Spinal cord (tissue), 9 donors: ENCODE measurements at regions not wholly inside any gene's neighbourhood (a gene's known extent, or its start where the extent isn't known, plus 50 kb on each side); places are given as distances from the start of the nearest gene placed in this dataset.

Source experiments
- DNase-seq, 6 donors: peaks; one replicate each; pipeline versions ENCODE4 v3.0.0 to v3.0.0-alpha.2; 2013 to 2015; ENCODE audit warnings: low spot score in 6 of 6, low read depth in 4 of 6
- H3K27ac ChIP-seq: one replicate; pipeline ENCODE4 v1.5.1; 2013; ENCODE audit warnings: low read depth, low read length, control low read depth
- H3K27me3 ChIP-seq: one replicate; pipeline ENCODE4 v1.6.1; 2013; ENCODE audit warnings: low read length; ENCODE audit not compliant: control insufficient read depth, insufficient read depth
- H3K36me3 ChIP-seq: one replicate; pipeline ENCODE4 v1.6.1; 2013; ENCODE audit warnings: low read length; ENCODE audit not compliant: control insufficient read depth, insufficient read depth
- H3K4me1 ChIP-seq: one replicate; pipeline ENCODE4 v1.6.1; 2013; ENCODE audit warnings: low read length; ENCODE audit not compliant: control insufficient read depth, insufficient read depth
- H3K4me3 ChIP-seq: one replicate; pipeline ENCODE4 v1.5.1; 2013; ENCODE audit warnings: low read depth, low read length, control low read depth
- H3K9me3 ChIP-seq: one replicate; pipeline ENCODE4 v1.6.1; 2013; ENCODE audit warnings: low read length; ENCODE audit not compliant: control insufficient read depth, insufficient read depth
- WGBS: methylation state at CpG from one replicate; pipeline ENCODE4 v1.1.5; 2013; ENCODE audit warnings: missing lambda C conversion rate; ENCODE audit not compliant: insufficient coverage; 5-methylcytosine and 5-hydroxymethylcytosine counted together
- donor health status: healthy.

- H3K36me3 ChIP-seq: no peaks in the 10 kb centered on the region
- peaks cover 2% of the 10 kb centered on the region for H3K9me3 ChIP-seq
- DNase-seq: peak in 3 of 6 donors; percentile 15 to 74 (median 52)
These were observed 173.0 kb upstream of the NEBL start for GRCh38 chr10:21069929-21070700.

GRCh38 chr10:21069278-21069677 is 172.2 kb upstream of the NEBL start:
- H3K36me3 ChIP-seq: no peaks in the 10 kb centered on the region
- WGBS: 85% methylated on average over 4 of the region's 5 CpGs
- peaks cover 2% of the 10 kb centered on the region for H3K9me3 ChIP-seq
- H3K27me3 ChIP-seq: no peaks in the 10 kb centered on the region
- no peak overlapping the region for H3K27ac ChIP-seq
- no peak overlapping the region for H3K4me3 ChIP-seq
- no peaks in the 10 kb centered on the region for H3K4me1 ChIP-seq
- DNase-seq: peak in 2 of 6 donors; percentile 17 to 43

More at GRCh38 chr10:21069929-21070700, 173.0 kb upstream of the NEBL start:
- no peak overlapping the region for H3K27ac ChIP-seq
- no peaks in the 10 kb centered on the region for H3K4me1 ChIP-seq
- H3K4me3 ChIP-seq: no peak overlapping the region
- H3K27me3 ChIP-seq: no peaks in the 10 kb centered on the region
- 21% methylated on average over 6 of the region's 10 CpGs for WGBS

- no peaks in the 10 kb centered on the region for H3K4me1 ChIP-seq
- H3K27me3 ChIP-seq: no peaks in the 10 kb centered on the region
- no peak for DNase-seq
- H3K9me3 ChIP-seq: peaks cover 2% of the 10 kb centered on the region
- no peak overlapping the region for H3K27ac ChIP-seq
- H3K36me3 ChIP-seq: no peaks in the 10 kb centered on the region
- no peak overlapping the region for H3K4me3 ChIP-seq
- WGBS: 67% methylated on average over 1 of the region's 3 CpGs
These were observed 171.0 kb upstream of the NEBL start for GRCh38 chr10:21068026-21068656.

GRCh38 chr10:21065621-21066248 is 168.6 kb upstream of the NEBL start:
- no peak overlapping the region for H3K27ac ChIP-seq
- no peak for DNase-seq
- no peaks in the 10 kb centered on the region for H3K4me1 ChIP-seq
- no peaks in the 10 kb centered on the region for H3K36me3 ChIP-seq
- H3K9me3 ChIP-seq: no peaks in the 10 kb centered on the region
- no peak overlapping the region for H3K4me3 ChIP-seq
- 100% methylated on average over 1 of the region's 2 CpGs for WGBS
- no peaks in the 10 kb centered on the region for H3K27me3 ChIP-seq

GRCh38 chr10:21061982-21062381 is 164.9 kb upstream of the NEBL start:
- no peaks in the 10 kb centered on the region for H3K4me1 ChIP-seq
- 93% methylated on average over 3 of the region's 4 CpGs for WGBS
- DNase-seq: no peak
- H3K27ac ChIP-seq: no peak overlapping the region
- no peaks in the 10 kb centered on the region for H3K9me3 ChIP-seq
- no peak overlapping the region for H3K4me3 ChIP-seq
- H3K27me3 ChIP-seq: no peaks in the 10 kb centered on the region
- no peaks in the 10 kb centered on the region for H3K36me3 ChIP-seq

- Histone ChIP-seq H3K36me3 (no peaks in the 10 kb centered on the region), H3K4me1 (no peaks in the 10 kb centered on the region), H3K9me3 (peaks cover 2% of the 10 kb centered on the region), H3K27me3 (no peaks in the 10 kb centered on the region), H3K4me3 (no peak overlapping the region), H3K27ac (no peak overlapping the region)
- no peak for DNase-seq
- no CpG with 5 or more reads among the region's 2 CpGs for WGBS
These were observed 164.1 kb upstream of the NEBL start for GRCh38 chr10:21061184-21061583.

- peaks cover 2% of the 10 kb centered on the region for H3K9me3 ChIP-seq
- H3K27me3 ChIP-seq: no peaks in the 10 kb centered on the region
- H3K27ac ChIP-seq: no peak overlapping the region
- no peaks in the 10 kb centered on the region for H3K36me3 ChIP-seq
- H3K4me3 ChIP-seq: no peak overlapping the region
- 88% methylated on average over 2 of the region's 4 CpGs for WGBS
- DNase-seq: no peak
- H3K4me1 ChIP-seq: no peaks in the 10 kb centered on the region
These were observed 163.5 kb upstream of the NEBL start for GRCh38 chr10:21060626-21061025.

GRCh38 chr10:21057989-21058388 is 160.9 kb upstream of the NEBL start:
- Histone ChIP-seq H3K27ac (no peak overlapping the region), H3K27me3 (no peaks in the 10 kb centered on the region), H3K4me3 (no peak overlapping the region), H3K36me3 (no peaks in the 10 kb centered on the region), H3K4me1 (no peaks in the 10 kb centered on the region), H3K9me3 (peaks cover 2% of the 10 kb centered on the region)
- no peak for DNase-seq

- Histone ChIP-seq H3K4me3 (no peak overlapping the region), H3K36me3 (no peaks in the 10 kb centered on the region), H3K27ac (no peak overlapping the region), H3K27me3 (no peaks in the 10 kb centered on the region), H3K4me1 (no peaks in the 10 kb centered on the region), H3K9me3 (peaks cover 2% of the 10 kb centered on the region)
- no CpG with 5 or more reads among the region's 8 CpGs for WGBS
- no peak for DNase-seq
These were observed 160.3 kb upstream of the NEBL start for GRCh38 chr10:21057436-21057835.
